ENCODE measurements at regions not wholly inside any gene's neighbourhood (a gene's known extent, or its start where the extent isn't known, plus 50 kb on each side); places are given as distances from the start of the nearest gene placed in this dataset.

GRCh38 chr7:22613496-22613895 is 113.5 kb upstream of the IL6 start (continued):
- TF ChIP-seq TEAD4 (IDR thresholded peaks at IDR 0.05; ENCODE audit: borderline replicate concordance, insufficient read depth) (no peak), CHD2 (IDR thresholded peaks at IDR 0.05; ENCODE audit: low read length, partially characterized antibody) (no peak)

GRCh38 chr7:22612776-22613175 is 112.8 kb upstream of the STEAP1B start:
- H3K27ac ChIP-seq (ENCODE audit: low read depth in 2 of 2, low read length in 1 of 2) = peak overlapping the region in 1 of 2 experiments; percentile 61; a peak in 1 of 4 replicates
- H3K27me3 ChIP-seq (ENCODE audit: insufficient read depth) = no peaks in the 10 kb centered on the region
- H3F3A ChIP-seq (replicated peaks; ENCODE audit: insufficient read depth) = peaks cover 13% of the 10 kb centered on the region
- 8% methylated on average over 2 of the region's 2 CpGs for WGBS (ENCODE audit: low lambda C conversion rate)
- no peaks in the 10 kb centered on the region for H3K36me3 ChIP-seq (replicated peaks in 1 of 2; ENCODE audit: control insufficient read depth in 1 of 2, insufficient read depth in 2 of 2, low read length in 1 of 2)
- TF ChIP-seq JUND (IDR thresholded peaks at IDR 0.05) = no peak
- no peak for TF ChIP-seq PBX3 (IDR thresholded peaks at IDR 0.05)
- no peak for TF ChIP-seq YY1 (IDR thresholded peaks at IDR 0.05; ENCODE audit: low read depth)
- POLR2A ChIA-PET = no interaction called here
- H3K9me3 ChIP-seq = peaks cover 4% of the 10 kb centered on the region; the same call in 1 of the 2 replicates
- no peak overlapping the region for H3K4me2 ChIP-seq
- H3K4me1 ChIP-seq (ENCODE audit: control insufficient read depth in 1 of 2, insufficient read depth in 2 of 2, low read depth in 1 of 2, low read length in 1 of 2) = no peaks in the 10 kb centered on the region; a peak in 1 of 4 replicates
- no peaks in the 10 kb centered on the region for H3K79me2 ChIP-seq (ENCODE audit: insufficient read depth)
- no peaks in the 10 kb centered on the region for H3K9me2 ChIP-seq
- CTCF ChIA-PET = no interaction called here
- no peaks in the 10 kb centered on the region for H4K20me1 ChIP-seq (ENCODE audit: insufficient read depth)
- 0 out of 2 replicates have a peak overlapping the region, but pooled peaks have one; percentile 11 for H2AFZ ChIP-seq (ENCODE audit: low read depth)
- H3K4me3 ChIP-seq (ENCODE audit: low read depth in 2 of 2, low read length in 1 of 2) = no peak overlapping the region
- no peak overlapping the region for H3K9ac ChIP-seq
- DNase-seq = no peak

- no peaks in the 10 kb centered on the region for H4K20me1 ChIP-seq (ENCODE audit: insufficient read depth)
- H3K4me3 ChIP-seq (ENCODE audit: low read depth in 2 of 2, low read length in 1 of 2) = no peak overlapping the region
- H2AFZ ChIP-seq (ENCODE audit: low read depth) = no peak overlapping the region
- H3K4me1 ChIP-seq (ENCODE audit: control insufficient read depth in 1 of 2, insufficient read depth in 2 of 2, low read depth in 1 of 2, low read length in 1 of 2) = peaks cover 0 to 3% of the 10 kb centered on the region in 2 experiments; a peak in 2 of 4 replicates
- H3F3A ChIP-seq (replicated peaks; ENCODE audit: insufficient read depth) = peaks cover 13% of the 10 kb centered on the region
- no peaks in the 10 kb centered on the region for H3K27me3 ChIP-seq (ENCODE audit: insufficient read depth)
- H3K4me2 ChIP-seq = no peak overlapping the region
- H3K9me3 ChIP-seq = no peaks in the 10 kb centered on the region
- no peaks in the 10 kb centered on the region for H3K79me2 ChIP-seq (ENCODE audit: insufficient read depth)
- CTCF ChIA-PET = interaction anchor here (2.0 kb wide), 1 partner anchor 443 kb away, joined by 8 read pairs; no protein-coding TSS in a partner anchor
- peak overlapping the region; percentile 47 to 72; a peak in 1 of 4 replicates for H3K27ac ChIP-seq (ENCODE audit: low read depth in 2 of 2, low read length in 1 of 2)
- no peak overlapping the region for H3K9ac ChIP-seq
- WGBS (ENCODE audit: low lambda C conversion rate) = 13% methylated on average over 4 of the region's 4 CpGs
- DNase-seq = no peak
- H3K36me3 ChIP-seq (replicated peaks in 1 of 2; ENCODE audit: control insufficient read depth in 1 of 2, insufficient read depth in 2 of 2, low read length in 1 of 2) = no peaks in the 10 kb centered on the region
- no peaks in the 10 kb centered on the region for H3K9me2 ChIP-seq
- POLR2A ChIA-PET = no interaction called here
- TF ChIP-seq NFIC (IDR thresholded peaks at IDR 0.05; ENCODE audit: borderline replicate concordance) (no peak), TEAD4 (IDR thresholded peaks at IDR 0.05; ENCODE audit: borderline replicate concordance, insufficient read depth) (no peak), SIN3A (IDR thresholded peaks at IDR 0.05; ENCODE audit: borderline replicate concordance, low read depth, low read length) (no peak), EP300 (IDR thresholded peaks at IDR 0.05; ENCODE audit: borderline replicate concordance in 1 of 2, low read depth in 1 of 2, low read length in 1 of 2) (no peak), RAD21 (IDR thresholded peaks at IDR 0.05; ENCODE audit: low read length) (no peak)
Measured at GRCh38 chr7:22611758-22612079, 111.7 kb upstream of the STEAP1B start.

Data from SK-N-SH (cell line).